ENCODE measurements at regions not wholly inside any gene's neighbourhood (a gene's known extent, or its start where the extent isn't known, plus 50 kb on each side); places are given as distances from the start of the nearest gene placed in this dataset.

GRCh38 chr10:130836344-130836743, 475.2 kb downstream of the TCERG1L start:
- TF ChIP-seq, protein P1, sequence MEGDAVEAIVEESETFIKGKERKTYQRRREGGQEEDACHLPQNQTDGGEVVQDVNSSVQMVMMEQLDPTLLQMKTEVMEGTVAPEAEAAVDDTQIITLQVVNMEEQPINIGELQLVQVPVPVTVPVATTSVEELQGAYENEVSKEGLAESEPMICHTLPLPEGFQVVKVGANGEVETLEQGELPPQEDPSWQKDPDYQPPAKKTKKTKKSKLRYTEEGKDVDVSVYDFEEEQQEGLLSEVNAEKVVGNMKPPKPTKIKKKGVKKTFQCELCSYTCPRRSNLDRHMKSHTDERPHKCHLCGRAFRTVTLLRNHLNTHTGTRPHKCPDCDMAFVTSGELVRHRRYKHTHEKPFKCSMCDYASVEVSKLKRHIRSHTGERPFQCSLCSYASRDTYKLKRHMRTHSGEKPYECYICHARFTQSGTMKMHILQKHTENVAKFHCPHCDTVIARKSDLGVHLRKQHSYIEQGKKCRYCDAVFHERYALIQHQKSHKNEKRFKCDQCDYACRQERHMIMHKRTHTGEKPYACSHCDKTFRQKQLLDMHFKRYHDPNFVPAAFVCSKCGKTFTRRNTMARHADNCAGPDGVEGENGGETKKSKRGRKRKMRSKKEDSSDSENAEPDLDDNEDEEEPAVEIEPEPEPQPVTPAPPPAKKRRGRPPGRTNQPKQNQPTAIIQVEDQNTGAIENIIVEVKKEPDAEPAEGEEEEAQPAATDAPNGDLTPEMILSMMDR (IDR thresholded peaks at IDR 0.05): no peak
- TF ChIP-seq POLR2A (IDR thresholded peaks at IDR 0.05) (no peak), EP300 (IDR thresholded peaks at IDR 0.05) (no peak)
